ELF-1 (cell line): ENCODE measurements at regions not wholly inside any gene's neighbourhood (a gene's known extent, or its start where the extent isn't known, plus 50 kb on each side); places are given as distances from the start of the nearest gene placed in this dataset.

ENCODE experiments used
- DNase-seq: peaks from one replicate; pipeline ENCODE4 v3.0.0-alpha.2; 2016; ENCODE audit warnings: low read depth, low spot score

- DNase-seq = no peak
Observed at GRCh38 chr18:22467760-22468553, 50.2 kb upstream of the CTAGE1 start.

- no peak for DNase-seq
Observed at GRCh38 chr18:22468554-22468891, 50.8 kb upstream of the CTAGE1 start.

GRCh38 chr18:22469061-22469734 is 51.5 kb upstream of the CTAGE1 start:
- DNase-seq = no peak

- DNase-seq = no peak
Observed at GRCh38 chr18:22469926-22470247, 52.2 kb upstream of the CTAGE1 start.

- DNase-seq = peak; percentile 45
Observed at GRCh38 chr18:22470248-22471235, 52.8 kb upstream of the CTAGE1 start.

GRCh38 chr18:22471546-22472131 is 53.9 kb upstream of the CTAGE1 start:
- no peak for DNase-seq

- DNase-seq = no peak
Observed at GRCh38 chr18:22473366-22473765, 55.7 kb upstream of the CTAGE1 start.

GRCh38 chr18:22475426-22476100 is 57.8 kb upstream of the CTAGE1 start:
- DNase-seq = no peak

- no peak for DNase-seq
Observed at GRCh38 chr18:22477222-22477621, 59.5 kb upstream of the CTAGE1 start.

GRCh38 chr18:22482948-22483347 is 65.2 kb upstream of the CTAGE1 start:
- DNase-seq = no peak

- DNase-seq = no peak
Observed at GRCh38 chr18:22483407-22483806, 65.7 kb upstream of the CTAGE1 start.

- DNase-seq = no peak
Observed at GRCh38 chr18:22484471-22484870, 66.8 kb upstream of the CTAGE1 start.

GRCh38 chr18:22485808-22486244 is 68.1 kb upstream of the CTAGE1 start:
- DNase-seq = no peak

- DNase-seq = no peak
Observed at GRCh38 chr18:22486667-22487066, 69.0 kb upstream of the CTAGE1 start.

GRCh38 chr18:22488554-22488953 is 70.8 kb upstream of the CTAGE1 start:
- DNase-seq = no peak

- DNase-seq = no peak
Observed at GRCh38 chr18:22489704-22490103, 72.0 kb upstream of the CTAGE1 start.

GRCh38 chr18:22490429-22490846 is 72.7 kb upstream of the CTAGE1 start:
- DNase-seq = no peak

- no peak for DNase-seq
Observed at GRCh38 chr18:22493255-22493654, 75.5 kb upstream of the CTAGE1 start.

GRCh38 chr18:22493940-22494339 is 76.2 kb upstream of the CTAGE1 start:
- DNase-seq = peak; percentile 52

GRCh38 chr18:22494771-22495170 is 77.1 kb upstream of the CTAGE1 start:
- no peak for DNase-seq

- no peak for DNase-seq
Observed at GRCh38 chr18:22499421-22499820, 81.7 kb upstream of the CTAGE1 start.
